ENCODE measurements at regions not wholly inside any gene's neighbourhood (a gene's known extent, or its start where the extent isn't known, plus 50 kb on each side); places are given as distances from the start of the nearest gene placed in this dataset.

DNA sequence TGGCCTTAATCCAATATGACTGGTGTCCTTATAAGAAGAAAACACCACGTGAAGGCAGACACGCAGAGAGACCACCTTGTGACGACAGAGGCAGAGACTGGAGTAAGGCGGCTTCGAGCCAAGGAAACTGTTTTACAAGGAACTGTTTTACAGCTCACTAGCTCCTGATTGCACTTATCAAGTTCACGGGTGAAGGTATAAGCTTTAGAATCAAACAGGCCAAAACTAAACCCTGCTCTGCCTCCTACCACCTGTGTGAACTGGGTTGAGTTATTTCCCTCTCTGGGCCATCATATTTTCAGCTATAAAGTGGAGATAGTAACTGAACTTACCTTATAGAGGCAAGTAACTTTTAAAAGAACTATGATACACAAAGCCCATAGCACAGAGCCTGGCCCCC, 166.9 kb upstream of the NFIA start:
- no peak overlapping the region; the same call in 1 of the 2 replicates for H3K18ac ChIP-seq (ENCODE audit: extremely low read depth, low read length)
- no peak overlapping the region for H2BK5ac ChIP-seq (ENCODE audit: low read depth, low read length)
- H3K4me2 ChIP-seq (ENCODE audit: insufficient read depth in 1 of 2, low read depth in 2 of 2, low read length in 2 of 2), result no peak overlapping the region
- H4K5ac ChIP-seq (ENCODE audit: insufficient read length, low read depth, low read length), result no peak overlapping the region
- H2BK15ac ChIP-seq (ENCODE audit: low read length), result no peak overlapping the region
- ChIA-PET CTCF (ENCODE audit: partially characterized antibody) (interaction anchor here (1.8 kb wide), 1 partner anchor 67 kb away, joined by 7 read pairs; no protein-coding TSS in a partner anchor), POLR2A (ENCODE audit: partially characterized antibody) (interaction anchor here (0.6 kb wide), 1 partner anchor 66 kb away, joined by 3 read pairs; no protein-coding TSS in a partner anchor)
- H2AFZ ChIP-seq (ENCODE audit: low read length), result no peak overlapping the region
- H2AK5ac ChIP-seq (ENCODE audit: low read depth, low read length), result no peak overlapping the region
- H3K14ac ChIP-seq (ENCODE audit: insufficient read length), result no peak overlapping the region
- H4K91ac ChIP-seq (replicated peaks; ENCODE audit: insufficient read length, low read length), result no peak overlapping the region
- no peaks in the 10 kb centered on the region for H3K79me2 ChIP-seq (ENCODE audit: control insufficient read depth in 1 of 2, insufficient read depth in 2 of 2, low read length in 2 of 2)
- no peak for FAIRE-seq
- H4K20me1 ChIP-seq (replicated peaks in 1 of 2; ENCODE audit: control insufficient read depth in 1 of 2, insufficient read depth in 2 of 2, low read length in 2 of 2), result no peaks in the 10 kb centered on the region
- H3K4me1 ChIP-seq (replicated peaks in 1 of 4; ENCODE audit: control insufficient read depth in 3 of 4, insufficient read depth in 4 of 4, low read length in 3 of 4), result peaks cover 0 to 11% (median 5%) of the 10 kb centered on the region in 4 experiments; a peak in 4 of 7 replicates
- no peak overlapping the region for H2BK20ac ChIP-seq (ENCODE audit: low read length)
- H3K4me3 ChIP-seq (ENCODE audit: extremely low read depth in 1 of 4, insufficient read depth in 2 of 4, low read depth in 3 of 4, low read length in 4 of 4), result no peak overlapping the region
- H3K23ac ChIP-seq (ENCODE audit: insufficient read length), result no peak overlapping the region
- no peaks in the 10 kb centered on the region; a peak in 2 of 8 replicates for H3K36me3 ChIP-seq (ENCODE audit: control insufficient read depth in 2 of 4, insufficient read depth in 4 of 4, low read length in 3 of 4)
- 92% methylated on average over 6 of the region's 6 CpGs; no CpG with 5 or more reads in 1 of the 2 experiments for WGBS, 2 experiments (ENCODE audit: extremely low coverage in 1 of 2, insufficient coverage in 1 of 2, insufficient read length in 1 of 2, insufficient replicate concordance in 2 of 2, low coverage in 1 of 2, low lambda C conversion rate in 2 of 2, missing lambda C conversion rate in 1 of 2)
- no peak overlapping the region for H3K56ac ChIP-seq (replicated peaks; ENCODE audit: insufficient read length, low read depth, low read length)
- no peak overlapping the region for H3K4ac ChIP-seq (replicated peaks; ENCODE audit: insufficient read length, low read depth, low read length)
- H3K9ac ChIP-seq (replicated peaks in 1 of 4; ENCODE audit: extremely low read depth in 1 of 4, low read depth in 3 of 4, low read length in 3 of 4), result no peak overlapping the region
- H3K27ac ChIP-seq (ENCODE audit: low read depth, low read length), result no peak overlapping the region
- H2BK12ac ChIP-seq (ENCODE audit: low read depth, low read length), result no peak overlapping the region
- TF ChIP-seq SP2 (IDR thresholded peaks at IDR 0.05; ENCODE audit: low read length) (no peak), KDM5A (IDR thresholded peaks at IDR 0.05; ENCODE audit: low read length) (no peak), SIX5 (IDR thresholded peaks at IDR 0.05; ENCODE audit: low read depth, low read length) (no peak), CEBPB (IDR thresholded peaks at IDR 0.05; ENCODE audit: low read depth, low read length) (no peak), MAX (IDR thresholded peaks at IDR 0.05) (no peak), JUN (IDR thresholded peaks at IDR 0.05; ENCODE audit: low read depth, low read length) (no peak)
- DNase-seq (ENCODE audit: low read depth in 1 of 2, low spot score in 2 of 2), result no peak
- H3K79me1 ChIP-seq (ENCODE audit: low read depth, low read length), result no peaks in the 10 kb centered on the region
- H3K9me3 ChIP-seq (ENCODE audit: insufficient read depth in 2 of 2, low read depth in 1 of 2, low read length in 1 of 2), result no peaks in the 10 kb centered on the region
- no peaks in the 10 kb centered on the region for H3K27me3 ChIP-seq (replicated peaks in 1 of 4; ENCODE audit: control insufficient read depth in 3 of 4, extremely low read depth in 1 of 4, insufficient read depth in 3 of 4, low read length in 3 of 4)
- no peaks in the 10 kb centered on the region for H3K23me2 ChIP-seq (ENCODE audit: low read depth, low read length)
- no peak overlapping the region for H4K8ac ChIP-seq (ENCODE audit: extremely low read depth, insufficient read depth, low read length)
- H2BK120ac ChIP-seq (replicated peaks; ENCODE audit: low read depth, low read length), result no peak overlapping the region
